Right lobe of liver (tissue), 6 donors: ENCODE measurements at regions not wholly inside any gene's neighbourhood (a gene's known extent, or its start where the extent isn't known, plus 50 kb on each side); places are given as distances from the start of the nearest gene placed in this dataset.

Experiments used
- ATAC-seq, 4 donors: fragments of 200-7000 bp; cut with Tn5 transposase; one replicate each; pipeline ENCODE4 v1.9.1; 2020; ENCODE audit warnings: mild to moderate bottlenecking in 4 of 4, moderate library complexity in 4 of 4
- DNase-seq, 3 donors: peaks; one replicate each; pipeline ENCODE4 v3.0.0-alpha.2; 2020
- H3K27ac ChIP-seq, 3 donors: fragments of 200-600 bp; one replicate each; pipeline ENCODE4 v1.8.0; 2022
- H3K27me3 ChIP-seq, 2 donors: fragments of 200-600 bp; one replicate each; pipeline ENCODE4 v1.8.0; 2022
- H3K36me3 ChIP-seq, 4 donors: fragments of 200-600 bp; sonication (generic) in 1 of 4; one replicate each; pipeline versions ENCODE4 v1.5.1 to v1.8.0; 2017 to 2022; ENCODE audit warnings: control low read depth in 1 of 4
- H3K4me1 ChIP-seq, 4 donors: fragments of 200-600 bp; sonication (generic) in 1 of 4; one replicate each; pipeline versions ENCODE4 v1.5.1 to v1.8.0; 2017 to 2022; ENCODE audit warnings: control low read depth in 1 of 4
- H3K4me3 ChIP-seq, 3 donors: fragments of 200-600 bp; one replicate each; pipeline ENCODE4 v1.8.0; 2022
- H3K9me3 ChIP-seq, 4 donors: fragments of 200-600 bp; sonication (generic) in 1 of 4; one replicate each; pipeline versions ENCODE4 v1.5.1 to v1.8.0; 2017 to 2022; ENCODE audit warnings: control low read depth in 1 of 4
- POLR2A ChIP-seq: fragments of 450-650 bp; IDR thresholded peaks from one replicate; pipeline ENCODE4 v1.6.1; 2017; ENCODE audit warnings: antibody characterized with exemption, mild to moderate bottlenecking
- WGBS: methylation state at CpG from one replicate; pipeline ENCODE4 v1.1.6; 2018; ENCODE audit warnings: low coverage, low lambda C conversion rate; ENCODE audit not compliant: insufficient coverage; ENCODE audit errors: missing lambda C conversion rate; 5-methylcytosine and 5-hydroxymethylcytosine counted together
- intact Hi-C, 2 donors: fragments of 100-400 bp; cut with DNase I; formaldehyde crosslinking; loops; one replicate each; pipeline versions ENCODE4 v1.11.2 to v1.14.1; 2022
- TF ChIP-seq, protein P1 (sequence below), 4 donors: fragments of 200-600 bp in 3 of 4; fragments of 450-650 bp in 1 of 4; IDR thresholded peaks; one replicate each; pipeline versions ENCODE4 v1.5.1 to v1.8.0; 2016 to 2022; ENCODE audit warnings: antibody characterized with exemption in 4 of 4, mild to moderate bottlenecking in 2 of 4
- donor health status: DM: no; HTN: yes; CAD: no.
- donor health status: DM: no; HTN: no; CAD: no.
- donor health status: DM: no; HTN: no; CAD: no.
- donor health status: DM: no; HTN: yes; CAD: no.
- donor health status: DM: no; HTN: yes; CAD: no.

- ATAC-seq = no peak
- TF ChIP-seq, protein P1, sequence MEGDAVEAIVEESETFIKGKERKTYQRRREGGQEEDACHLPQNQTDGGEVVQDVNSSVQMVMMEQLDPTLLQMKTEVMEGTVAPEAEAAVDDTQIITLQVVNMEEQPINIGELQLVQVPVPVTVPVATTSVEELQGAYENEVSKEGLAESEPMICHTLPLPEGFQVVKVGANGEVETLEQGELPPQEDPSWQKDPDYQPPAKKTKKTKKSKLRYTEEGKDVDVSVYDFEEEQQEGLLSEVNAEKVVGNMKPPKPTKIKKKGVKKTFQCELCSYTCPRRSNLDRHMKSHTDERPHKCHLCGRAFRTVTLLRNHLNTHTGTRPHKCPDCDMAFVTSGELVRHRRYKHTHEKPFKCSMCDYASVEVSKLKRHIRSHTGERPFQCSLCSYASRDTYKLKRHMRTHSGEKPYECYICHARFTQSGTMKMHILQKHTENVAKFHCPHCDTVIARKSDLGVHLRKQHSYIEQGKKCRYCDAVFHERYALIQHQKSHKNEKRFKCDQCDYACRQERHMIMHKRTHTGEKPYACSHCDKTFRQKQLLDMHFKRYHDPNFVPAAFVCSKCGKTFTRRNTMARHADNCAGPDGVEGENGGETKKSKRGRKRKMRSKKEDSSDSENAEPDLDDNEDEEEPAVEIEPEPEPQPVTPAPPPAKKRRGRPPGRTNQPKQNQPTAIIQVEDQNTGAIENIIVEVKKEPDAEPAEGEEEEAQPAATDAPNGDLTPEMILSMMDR (IDR thresholded peaks at IDR 0.05) = no peak
- TF ChIP-seq POLR2A = no peak
- intact Hi-C loops = no loop called here
These were observed 53.1 kb upstream of the BEND4 start for GRCh38 chr4:42205541-42205940.

DNA sequence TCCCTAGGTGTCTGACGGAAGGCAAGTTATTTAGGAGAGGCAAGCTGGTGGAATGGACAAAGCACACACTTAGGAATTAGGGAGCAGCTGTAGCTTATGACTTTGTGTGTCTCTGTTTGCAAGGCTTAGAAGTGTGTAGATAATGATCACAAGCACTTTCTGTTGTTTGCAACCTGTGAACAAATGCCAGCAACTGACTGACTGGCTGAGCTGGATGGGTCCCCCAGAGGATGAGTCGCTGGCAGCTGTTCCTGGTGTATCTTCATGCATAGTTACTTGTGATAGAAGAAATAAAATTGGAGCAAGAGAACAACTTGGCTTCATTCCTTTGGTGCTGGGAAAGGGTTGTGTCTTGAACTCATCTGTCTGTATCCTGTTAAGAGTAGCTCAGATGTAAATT is 64.2 kb upstream of the BEND4 start:
- Histone ChIP-seq H3K27ac (no peak overlapping the region), H3K9me3 (no peaks in the 10 kb centered on the region), H3K36me3 (no peaks in the 10 kb centered on the region), H3K4me1 (no peaks in the 10 kb centered on the region), H3K27me3 (no peaks in the 10 kb centered on the region), H3K4me3 (no peak overlapping the region)
- intact Hi-C loops = no loop called here
- DNase-seq = no peak
- TF ChIP-seq, protein P1 (IDR thresholded peaks at IDR 0.05) = no peak
- no peak for TF ChIP-seq POLR2A
- 40% methylated on average over 1 of the region's 2 CpGs for WGBS
- ATAC-seq = no peak

More at GRCh38 chr4:42205541-42205940, 53.1 kb upstream of the BEND4 start:
- Histone ChIP-seq H3K27ac (no peak overlapping the region), H3K4me1 (no peaks in the 10 kb centered on the region), H3K36me3 (no peaks in the 10 kb centered on the region), H3K4me3 (no peak overlapping the region), H3K27me3 (no peaks in the 10 kb centered on the region), H3K9me3 (no peaks in the 10 kb centered on the region)
- no peak for DNase-seq

- TF ChIP-seq, protein P1 (IDR thresholded peaks at IDR 0.05) = no peak
- no peak for TF ChIP-seq POLR2A
- no peaks in the 10 kb centered on the region for H3K27me3 ChIP-seq
- 41% methylated on average over 1 of the region's 1 CpG for WGBS
- H3K9me3 ChIP-seq = no peaks in the 10 kb centered on the region
- no peaks in the 10 kb centered on the region for H3K36me3 ChIP-seq
- DNase-seq = no peak
- intact Hi-C loops = no loop called here
- no peak overlapping the region for H3K27ac ChIP-seq
- ATAC-seq = no peak
- no peak overlapping the region for H3K4me3 ChIP-seq
- no peaks in the 10 kb centered on the region for H3K4me1 ChIP-seq
These were observed 72.8 kb upstream of the BEND4 start for GRCh38 chr4:42225286-42225685.

- no peak for DNase-seq
- Histone ChIP-seq H3K27me3 (no peaks in the 10 kb centered on the region), H3K4me1 (no peaks in the 10 kb centered on the region), H3K4me3 (no peak overlapping the region), H3K9me3 (no peaks in the 10 kb centered on the region), H3K27ac (no peak overlapping the region), H3K36me3 (no peaks in the 10 kb centered on the region)
- no peak for TF ChIP-seq POLR2A
- TF ChIP-seq, protein P1 (IDR thresholded peaks at IDR 0.05) = no peak
- WGBS = 84% methylated on average over 4 of the region's 4 CpGs
- ATAC-seq = no peak
- intact Hi-C loops = no loop called here
These were observed 82.4 kb upstream of the BEND4 start for GRCh38 chr4:42234817-42235216.
